ENCODE measurements at regions not wholly inside any gene's neighbourhood (a gene's known extent, or its start where the extent isn't known, plus 50 kb on each side); places are given as distances from the start of the nearest gene placed in this dataset.

DNA sequence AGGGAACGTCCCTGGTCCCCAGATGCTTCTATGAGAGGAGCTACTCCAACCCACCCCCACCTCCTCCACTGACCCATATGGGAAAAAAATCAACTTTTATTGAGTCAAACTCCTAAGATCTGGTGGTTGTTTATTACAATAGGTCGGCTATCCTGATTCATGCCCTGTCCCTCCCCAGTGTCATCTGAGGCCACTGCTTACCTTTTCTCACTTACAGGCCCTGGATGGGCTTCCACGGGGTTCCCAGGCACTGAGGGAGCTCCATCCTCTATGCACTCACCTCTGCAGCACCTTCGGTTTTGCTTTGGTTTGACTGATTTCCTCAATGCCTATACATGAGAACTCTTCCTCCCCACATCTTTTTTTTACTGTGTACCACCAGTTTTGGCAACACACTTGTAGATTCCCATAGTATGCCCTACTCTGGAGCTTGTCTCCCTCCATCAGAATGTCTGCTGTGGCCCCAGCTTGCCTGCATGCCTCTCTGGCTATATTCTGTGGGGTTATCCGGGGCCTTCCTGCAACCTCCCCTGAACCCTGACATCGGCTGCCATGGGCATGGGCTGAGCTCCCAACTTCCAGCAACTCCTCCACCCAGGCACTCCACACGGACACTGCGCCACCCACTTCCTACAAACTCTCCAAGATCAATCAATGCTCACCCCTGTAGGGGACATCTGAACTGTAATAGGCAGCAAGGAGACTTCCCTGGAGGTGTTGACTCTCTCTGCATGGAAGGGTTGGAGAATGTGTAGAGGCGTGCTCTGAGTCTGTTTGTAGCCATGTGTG is 236.1 kb downstream of the VAPA start:
- no peak for TF ChIP-seq RAD21 (conservative IDR thresholded peaks at IDR 0.05)
- TF ChIP-seq, protein P1, sequence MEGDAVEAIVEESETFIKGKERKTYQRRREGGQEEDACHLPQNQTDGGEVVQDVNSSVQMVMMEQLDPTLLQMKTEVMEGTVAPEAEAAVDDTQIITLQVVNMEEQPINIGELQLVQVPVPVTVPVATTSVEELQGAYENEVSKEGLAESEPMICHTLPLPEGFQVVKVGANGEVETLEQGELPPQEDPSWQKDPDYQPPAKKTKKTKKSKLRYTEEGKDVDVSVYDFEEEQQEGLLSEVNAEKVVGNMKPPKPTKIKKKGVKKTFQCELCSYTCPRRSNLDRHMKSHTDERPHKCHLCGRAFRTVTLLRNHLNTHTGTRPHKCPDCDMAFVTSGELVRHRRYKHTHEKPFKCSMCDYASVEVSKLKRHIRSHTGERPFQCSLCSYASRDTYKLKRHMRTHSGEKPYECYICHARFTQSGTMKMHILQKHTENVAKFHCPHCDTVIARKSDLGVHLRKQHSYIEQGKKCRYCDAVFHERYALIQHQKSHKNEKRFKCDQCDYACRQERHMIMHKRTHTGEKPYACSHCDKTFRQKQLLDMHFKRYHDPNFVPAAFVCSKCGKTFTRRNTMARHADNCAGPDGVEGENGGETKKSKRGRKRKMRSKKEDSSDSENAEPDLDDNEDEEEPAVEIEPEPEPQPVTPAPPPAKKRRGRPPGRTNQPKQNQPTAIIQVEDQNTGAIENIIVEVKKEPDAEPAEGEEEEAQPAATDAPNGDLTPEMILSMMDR (IDR thresholded peaks at IDR 0.05; ENCODE audit: poor library complexity, severe bottlenecking): no peak
